ENCODE measurements at regions not wholly inside any gene's neighbourhood (a gene's known extent, or its start where the extent isn't known, plus 50 kb on each side); places are given as distances from the start of the nearest gene placed in this dataset.
A peak's percentile ranks its signal among the peaks of the same experiment; 100 is the strongest.

- H3K9ac ChIP-seq (ENCODE audit: low read depth in 1 of 2, low read length in 2 of 2) = no peak overlapping the region
- no peak overlapping the region for H3K4me3 ChIP-seq (ENCODE audit: low read depth in 1 of 2, low read length in 2 of 2)
- H3K27me3 ChIP-seq (ENCODE audit: control insufficient read depth in 1 of 2, insufficient read depth in 2 of 2, low read length in 2 of 2) = no peaks in the 10 kb centered on the region
- H3K9me3 ChIP-seq (ENCODE audit: control insufficient read depth in 1 of 2, low read length in 2 of 2) = no peaks in the 10 kb centered on the region
- H3K27ac ChIP-seq (ENCODE audit: low read depth, low read length) = no peak overlapping the region
- no peaks in the 10 kb centered on the region for H3K36me3 ChIP-seq (ENCODE audit: control insufficient read depth in 1 of 2, insufficient read depth in 2 of 2, low read length in 2 of 2)
- peaks cover 0 to 6% of the 10 kb centered on the region in 2 donors for H3K4me1 ChIP-seq (ENCODE audit: control insufficient read depth in 1 of 2, insufficient read depth in 2 of 2, low read length in 2 of 2)
Measured at GRCh38 chr7:25358926-25359325, 130.6 kb upstream of the NPVF start.

- Histone ChIP-seq H3K27ac (ENCODE audit: low read depth, low read length) (no peak overlapping the region), H3K4me3 (ENCODE audit: low read depth in 1 of 2, low read length in 2 of 2) (no peak overlapping the region), H3K9ac (ENCODE audit: low read depth in 1 of 2, low read length in 2 of 2) (no peak overlapping the region)
Measured at GRCh38 chr7:25359471-25360059, 131.3 kb upstream of the NPVF start.

GRCh38 chr7:25360451-25360850 is 132.2 kb upstream of the NPVF start:
- Histone ChIP-seq H3K4me3 (ENCODE audit: low read depth in 1 of 2, low read length in 2 of 2) (no peak overlapping the region), H3K27me3 (ENCODE audit: control insufficient read depth in 1 of 2, insufficient read depth in 2 of 2, low read length in 2 of 2) (no peaks in the 10 kb centered on the region), H3K4me1 (ENCODE audit: control insufficient read depth in 1 of 2, insufficient read depth in 2 of 2, low read length in 2 of 2) (peaks cover 0 to 6% of the 10 kb centered on the region in 2 donors), H3K36me3 (ENCODE audit: control insufficient read depth in 1 of 2, insufficient read depth in 2 of 2, low read length in 2 of 2) (no peaks in the 10 kb centered on the region), H3K9ac (ENCODE audit: low read depth in 1 of 2, low read length in 2 of 2) (no peak overlapping the region), H3K9me3 (ENCODE audit: control insufficient read depth in 1 of 2, low read length in 2 of 2) (no peaks in the 10 kb centered on the region), H3K27ac (ENCODE audit: low read depth, low read length) (peak overlapping the region; percentile 15)

More at GRCh38 chr7:25359471-25360059, 131.3 kb upstream of the NPVF start:
- peaks cover 0 to 6% of the 10 kb centered on the region in 2 donors for H3K4me1 ChIP-seq (ENCODE audit: control insufficient read depth in 1 of 2, insufficient read depth in 2 of 2, low read length in 2 of 2)
- H3K9me3 ChIP-seq (ENCODE audit: control insufficient read depth in 1 of 2, low read length in 2 of 2) = no peaks in the 10 kb centered on the region
- no peaks in the 10 kb centered on the region for H3K27me3 ChIP-seq (ENCODE audit: control insufficient read depth in 1 of 2, insufficient read depth in 2 of 2, low read length in 2 of 2)
- no peaks in the 10 kb centered on the region for H3K36me3 ChIP-seq (ENCODE audit: control insufficient read depth in 1 of 2, insufficient read depth in 2 of 2, low read length in 2 of 2)

- Histone ChIP-seq H3K27ac (ENCODE audit: low read depth, low read length) (no peak overlapping the region), H3K36me3 (ENCODE audit: control insufficient read depth in 1 of 2, insufficient read depth in 2 of 2, low read length in 2 of 2) (no peaks in the 10 kb centered on the region), H3K4me1 (ENCODE audit: control insufficient read depth in 1 of 2, insufficient read depth in 2 of 2, low read length in 2 of 2) (peaks cover 0 to 6% of the 10 kb centered on the region in 2 donors), H3K4me3 (ENCODE audit: low read depth in 1 of 2, low read length in 2 of 2) (no peak overlapping the region), H3K27me3 (ENCODE audit: control insufficient read depth in 1 of 2, insufficient read depth in 2 of 2, low read length in 2 of 2) (no peaks in the 10 kb centered on the region), H3K9ac (ENCODE audit: low read depth in 1 of 2, low read length in 2 of 2) (no peak overlapping the region), H3K9me3 (ENCODE audit: control insufficient read depth in 1 of 2, low read length in 2 of 2) (no peaks in the 10 kb centered on the region)
Measured at GRCh38 chr7:25361387-25361786, 133.1 kb upstream of the NPVF start.

GRCh38 chr7:25361863-25362262 is 133.6 kb upstream of the NPVF start:
- no peak overlapping the region for H3K9ac ChIP-seq (ENCODE audit: low read depth in 1 of 2, low read length in 2 of 2)
- no peaks in the 10 kb centered on the region for H3K9me3 ChIP-seq (ENCODE audit: control insufficient read depth in 1 of 2, low read length in 2 of 2)
- H3K4me1 ChIP-seq (ENCODE audit: control insufficient read depth in 1 of 2, insufficient read depth in 2 of 2, low read length in 2 of 2) = peaks cover 0 to 6% of the 10 kb centered on the region in 2 donors
- H3K4me3 ChIP-seq (ENCODE audit: low read depth in 1 of 2, low read length in 2 of 2) = no peak overlapping the region
- no peaks in the 10 kb centered on the region for H3K36me3 ChIP-seq (ENCODE audit: control insufficient read depth in 1 of 2, insufficient read depth in 2 of 2, low read length in 2 of 2)
- no peak overlapping the region for H3K27ac ChIP-seq (ENCODE audit: low read depth, low read length)
- H3K27me3 ChIP-seq (ENCODE audit: control insufficient read depth in 1 of 2, insufficient read depth in 2 of 2, low read length in 2 of 2) = no peaks in the 10 kb centered on the region

- no peaks in the 10 kb centered on the region for H3K4me1 ChIP-seq (ENCODE audit: control insufficient read depth in 1 of 2, insufficient read depth in 2 of 2, low read length in 2 of 2)
- H3K27ac ChIP-seq (ENCODE audit: low read depth, low read length) = no peak overlapping the region
- H3K4me3 ChIP-seq (ENCODE audit: low read depth in 1 of 2, low read length in 2 of 2) = no peak overlapping the region
- no peaks in the 10 kb centered on the region for H3K36me3 ChIP-seq (ENCODE audit: control insufficient read depth in 1 of 2, insufficient read depth in 2 of 2, low read length in 2 of 2)
- no peaks in the 10 kb centered on the region for H3K27me3 ChIP-seq (ENCODE audit: control insufficient read depth in 1 of 2, insufficient read depth in 2 of 2, low read length in 2 of 2)
- no peak overlapping the region for H3K9ac ChIP-seq (ENCODE audit: low read depth in 1 of 2, low read length in 2 of 2)
- H3K9me3 ChIP-seq (ENCODE audit: control insufficient read depth in 1 of 2, low read length in 2 of 2) = peaks cover 0 to 10% of the 10 kb centered on the region in 2 donors
Measured at GRCh38 chr7:25368599-25369201, 140.4 kb upstream of the NPVF start.

- Histone ChIP-seq H3K9ac (ENCODE audit: low read depth in 1 of 2, low read length in 2 of 2) (no peak overlapping the region), H3K9me3 (ENCODE audit: control insufficient read depth in 1 of 2, low read length in 2 of 2) (peaks cover 0 to 10% of the 10 kb centered on the region in 2 donors), H3K27me3 (ENCODE audit: control insufficient read depth in 1 of 2, insufficient read depth in 2 of 2, low read length in 2 of 2) (no peaks in the 10 kb centered on the region), H3K4me1 (ENCODE audit: control insufficient read depth in 1 of 2, insufficient read depth in 2 of 2, low read length in 2 of 2) (no peaks in the 10 kb centered on the region), H3K36me3 (ENCODE audit: control insufficient read depth in 1 of 2, insufficient read depth in 2 of 2, low read length in 2 of 2) (no peaks in the 10 kb centered on the region), H3K27ac (ENCODE audit: low read depth, low read length) (no peak overlapping the region), H3K4me3 (ENCODE audit: low read depth in 1 of 2, low read length in 2 of 2) (no peak overlapping the region)
Measured at GRCh38 chr7:25369786-25370185, 141.5 kb upstream of the NPVF start.

- H3K4me1 ChIP-seq (ENCODE audit: control insufficient read depth in 1 of 2, insufficient read depth in 2 of 2, low read length in 2 of 2) = no peaks in the 10 kb centered on the region
- H3K27ac ChIP-seq (ENCODE audit: low read depth, low read length) = no peak overlapping the region
- H3K27me3 ChIP-seq (ENCODE audit: control insufficient read depth in 1 of 2, insufficient read depth in 2 of 2, low read length in 2 of 2) = no peaks in the 10 kb centered on the region
Measured at GRCh38 chr7:25371972-25372371, 143.7 kb upstream of the NPVF start.

GRCh38 chr7:25375805-25376600 is 147.7 kb upstream of the NPVF start:
- Histone ChIP-seq H3K4me1 (ENCODE audit: control insufficient read depth in 1 of 2, insufficient read depth in 2 of 2, low read length in 2 of 2) (no peaks in the 10 kb centered on the region), H3K4me3 (ENCODE audit: low read depth in 1 of 2, low read length in 2 of 2) (no peak overlapping the region), H3K36me3 (ENCODE audit: control insufficient read depth in 1 of 2, insufficient read depth in 2 of 2, low read length in 2 of 2) (no peaks in the 10 kb centered on the region), H3K9ac (ENCODE audit: low read depth in 1 of 2, low read length in 2 of 2) (no peak overlapping the region), H3K9me3 (ENCODE audit: control insufficient read depth in 1 of 2, low read length in 2 of 2) (peaks cover 0 to 10% of the 10 kb centered on the region in 2 donors), H3K27me3 (ENCODE audit: control insufficient read depth in 1 of 2, insufficient read depth in 2 of 2, low read length in 2 of 2) (no peaks in the 10 kb centered on the region), H3K27ac (ENCODE audit: low read depth, low read length) (no peak overlapping the region)

More at GRCh38 chr7:25371972-25372371, 143.7 kb upstream of the NPVF start:
- H3K4me3 ChIP-seq (ENCODE audit: low read depth in 1 of 2, low read length in 2 of 2) = no peak overlapping the region
- no peaks in the 10 kb centered on the region for H3K36me3 ChIP-seq (ENCODE audit: control insufficient read depth in 1 of 2, insufficient read depth in 2 of 2, low read length in 2 of 2)
- no peak overlapping the region for H3K9ac ChIP-seq (ENCODE audit: low read depth in 1 of 2, low read length in 2 of 2)
- H3K9me3 ChIP-seq (ENCODE audit: control insufficient read depth in 1 of 2, low read length in 2 of 2) = peaks cover 0 to 10% of the 10 kb centered on the region in 2 donors
